NOMO-1 (cell line): ENCODE measurements at regions not wholly inside any gene's neighbourhood (a gene's known extent, or its start where the extent isn't known, plus 50 kb on each side); places are given as distances from the start of the nearest gene placed in this dataset.

ENCODE experiments used
- DNase-seq, 2 experiments: peaks; one replicate each; lab custom pipeline; 2025; ENCODE audit not compliant: unreplicated experiment in 2 of 2; lab: John Stamatoyannopoulos, UW

- DNase-seq = no peak
Measured at GRCh38 chr21:35585155-35585554, 475.2 kb downstream of the SETD4 start.

- no peak for DNase-seq
Measured at GRCh38 chr21:35583566-35584216, 476.6 kb downstream of the SETD4 start.

GRCh38 chr21:35582731-35583130 lies 477.6 kb downstream of the SETD4 start:
- peak in 1 of 2 experiments; percentile 67 for DNase-seq

- no peak for DNase-seq
Measured at GRCh38 chr21:35581640-35582039, 478.7 kb downstream of the SETD4 start.

- DNase-seq = no peak
Measured at GRCh38 chr21:35579520-35580293, 480.6 kb downstream of the SETD4 start.

- DNase-seq = no peak
Measured at GRCh38 chr21:35578831-35579471, 481.4 kb downstream of the SETD4 start.

- no peak for DNase-seq
Measured at GRCh38 chr21:35578347-35578782, 482.0 kb downstream of the SETD4 start.

- DNase-seq = no peak
Measured at GRCh38 chr21:35575280-35575915, 484.9 kb downstream of the SETD4 start.

- DNase-seq = no peak
Measured at GRCh38 chr21:35573472-35574374, 486.6 kb downstream of the SETD4 start.

- DNase-seq = no peak
Measured at GRCh38 chr21:35571910-35572309, 488.4 kb downstream of the SETD4 start.

GRCh38 chr21:35568643-35569042 lies 491.7 kb downstream of the SETD4 start:
- DNase-seq = no peak

- no peak for DNase-seq
Measured at GRCh38 chr21:35566874-35567273, 493.5 kb downstream of the SETD4 start.

- DNase-seq = peak; percentile 56 to 74
Measured at GRCh38 chr21:35565204-35565611, 495.1 kb downstream of the SETD4 start.

GRCh38 chr21:35563885-35564451 lies 496.4 kb downstream of the SETD4 start:
- peak; percentile 80 to 86 for DNase-seq

GRCh38 chr21:35562876-35563275 lies 497.4 kb downstream of the SETD4 start:
- DNase-seq = no peak

- no peak for DNase-seq
Measured at GRCh38 chr21:35561116-35561515, 499.2 kb downstream of the SETD4 start.

- peak in 1 of 2 experiments; percentile 41 for DNase-seq
Measured at GRCh38 chr21:35559829-35560225, 500.5 kb downstream of the SETD4 start.

- DNase-seq = no peak
Measured at GRCh38 chr21:35559128-35559828, 501.0 kb downstream of the SETD4 start.

GRCh38 chr21:35556536-35556935 lies 503.8 kb downstream of the SETD4 start:
- DNase-seq = no peak
